ENCODE measurements at regions not wholly inside any gene's neighbourhood (a gene's known extent, or its start where the extent isn't known, plus 50 kb on each side); places are given as distances from the start of the nearest gene placed in this dataset.

DNA sequence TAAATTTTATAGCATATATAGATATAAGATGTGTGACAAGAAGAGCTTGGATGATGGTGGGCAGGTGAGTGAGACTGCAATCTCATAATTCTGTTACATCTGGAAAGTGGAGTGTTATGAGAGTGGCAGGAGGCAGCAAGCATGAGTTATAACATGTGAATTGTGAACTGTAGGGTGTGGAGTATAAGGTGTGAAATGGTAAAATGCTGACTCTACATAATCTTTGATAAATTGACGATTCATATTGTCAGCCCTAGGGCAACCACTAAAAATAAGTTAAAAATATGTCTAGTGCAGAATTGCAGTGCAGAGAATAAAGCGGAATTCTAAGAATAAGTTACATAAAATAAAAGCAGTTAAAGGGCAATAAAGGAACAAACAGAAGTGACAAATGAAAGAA is 74.8 kb upstream of the AKR1E2 start:
- no peak for TF ChIP-seq TEAD4 (IDR thresholded peaks at IDR 0.05)
- TF ChIP-seq FOXM1 (IDR thresholded peaks at IDR 0.05; ENCODE audit: borderline replicate concordance, low read depth), result no peak
- no peak for TF ChIP-seq CREB1 (IDR thresholded peaks at IDR 0.05; ENCODE audit: low read depth)
- no peak for TF ChIP-seq ZBTB7A (IDR thresholded peaks at IDR 0.05; ENCODE audit: low read depth)
- TF ChIP-seq EGR1 (IDR thresholded peaks at IDR 0.05), result no peak
- TF ChIP-seq YY1 (IDR thresholded peaks at IDR 0.05; ENCODE audit: low read depth), result no peak
- TF ChIP-seq EP300 (IDR thresholded peaks at IDR 0.05; ENCODE audit: borderline replicate concordance), result no peak
- TF ChIP-seq, protein P1, sequence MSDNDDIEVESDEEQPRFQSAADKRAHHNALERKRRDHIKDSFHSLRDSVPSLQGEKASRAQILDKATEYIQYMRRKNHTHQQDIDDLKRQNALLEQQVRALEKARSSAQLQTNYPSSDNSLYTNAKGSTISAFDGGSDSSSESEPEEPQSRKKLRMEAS (IDR thresholded peaks at IDR 0.05), result no peak

DNA sequence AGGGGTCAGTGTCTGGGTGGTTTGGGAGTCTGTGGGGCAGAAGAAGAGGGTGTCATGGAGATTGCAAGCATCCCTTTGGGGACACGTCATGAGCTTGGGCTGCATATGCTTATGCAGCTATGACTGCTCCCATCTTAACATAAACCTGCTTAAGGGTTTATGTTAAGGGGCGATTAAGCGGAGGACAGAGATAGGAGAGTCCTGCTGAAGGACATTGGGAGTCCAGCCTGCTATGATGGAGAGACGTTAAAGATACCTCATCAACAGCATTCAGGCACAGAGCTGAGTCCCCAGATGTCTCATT is 76.8 kb upstream of the AKR1E2 start:
- TF ChIP-seq CEBPB (IDR thresholded peaks at IDR 0.05), result no peak
- no peak for TF ChIP-seq TAF1 (IDR thresholded peaks at IDR 0.05; ENCODE audit: low read depth)
- no peak for TF ChIP-seq FOXM1 (IDR thresholded peaks at IDR 0.05; ENCODE audit: borderline replicate concordance, low read depth)
- no peak for TF ChIP-seq YY1 (IDR thresholded peaks at IDR 0.05; ENCODE audit: low read depth)
- TF ChIP-seq EGR1 (IDR thresholded peaks at IDR 0.05), result no peak
- TF ChIP-seq, protein P2, sequence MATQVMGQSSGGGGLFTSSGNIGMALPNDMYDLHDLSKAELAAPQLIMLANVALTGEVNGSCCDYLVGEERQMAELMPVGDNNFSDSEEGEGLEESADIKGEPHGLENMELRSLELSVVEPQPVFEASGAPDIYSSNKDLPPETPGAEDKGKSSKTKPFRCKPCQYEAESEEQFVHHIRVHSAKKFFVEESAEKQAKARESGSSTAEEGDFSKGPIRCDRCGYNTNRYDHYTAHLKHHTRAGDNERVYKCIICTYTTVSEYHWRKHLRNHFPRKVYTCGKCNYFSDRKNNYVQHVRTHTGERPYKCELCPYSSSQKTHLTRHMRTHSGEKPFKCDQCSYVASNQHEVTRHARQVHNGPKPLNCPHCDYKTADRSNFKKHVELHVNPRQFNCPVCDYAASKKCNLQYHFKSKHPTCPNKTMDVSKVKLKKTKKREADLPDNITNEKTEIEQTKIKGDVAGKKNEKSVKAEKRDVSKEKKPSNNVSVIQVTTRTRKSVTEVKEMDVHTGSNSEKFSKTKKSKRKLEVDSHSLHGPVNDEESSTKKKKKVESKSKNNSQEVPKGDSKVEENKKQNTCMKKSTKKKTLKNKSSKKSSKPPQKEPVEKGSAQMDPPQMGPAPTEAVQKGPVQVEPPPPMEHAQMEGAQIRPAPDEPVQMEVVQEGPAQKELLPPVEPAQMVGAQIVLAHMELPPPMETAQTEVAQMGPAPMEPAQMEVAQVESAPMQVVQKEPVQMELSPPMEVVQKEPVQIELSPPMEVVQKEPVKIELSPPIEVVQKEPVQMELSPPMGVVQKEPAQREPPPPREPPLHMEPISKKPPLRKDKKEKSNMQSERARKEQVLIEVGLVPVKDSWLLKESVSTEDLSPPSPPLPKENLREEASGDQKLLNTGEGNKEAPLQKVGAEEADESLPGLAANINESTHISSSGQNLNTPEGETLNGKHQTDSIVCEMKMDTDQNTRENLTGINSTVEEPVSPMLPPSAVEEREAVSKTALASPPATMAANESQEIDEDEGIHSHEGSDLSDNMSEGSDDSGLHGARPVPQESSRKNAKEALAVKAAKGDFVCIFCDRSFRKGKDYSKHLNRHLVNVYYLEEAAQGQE (IDR thresholded peaks at IDR 0.05; ENCODE audit: low read depth), result no peak
- TF ChIP-seq, protein P1 (IDR thresholded peaks at IDR 0.05), result no peak
- TF ChIP-seq NFIC (IDR thresholded peaks at IDR 0.05), result no peak
- TF ChIP-seq EP300 (IDR thresholded peaks at IDR 0.05; ENCODE audit: borderline replicate concordance), result no peak
- TF ChIP-seq, protein P3, sequence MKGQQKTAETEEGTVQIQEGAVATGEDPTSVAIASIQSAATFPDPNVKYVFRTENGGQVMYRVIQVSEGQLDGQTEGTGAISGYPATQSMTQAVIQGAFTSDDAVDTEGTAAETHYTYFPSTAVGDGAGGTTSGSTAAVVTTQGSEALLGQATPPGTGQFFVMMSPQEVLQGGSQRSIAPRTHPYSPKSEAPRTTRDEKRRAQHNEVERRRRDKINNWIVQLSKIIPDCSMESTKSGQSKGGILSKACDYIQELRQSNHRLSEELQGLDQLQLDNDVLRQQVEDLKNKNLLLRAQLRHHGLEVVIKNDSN (IDR thresholded peaks at IDR 0.05), result no peak
- no peak for TF ChIP-seq CREB1 (IDR thresholded peaks at IDR 0.05; ENCODE audit: low read depth)
- no peak for TF ChIP-seq ZBTB7A (IDR thresholded peaks at IDR 0.05; ENCODE audit: low read depth)
- no peak for TF ChIP-seq RAD21 (IDR thresholded peaks at IDR 0.05; ENCODE audit: low read depth)
- no peak for TF ChIP-seq TEAD4 (IDR thresholded peaks at IDR 0.05)

DNA sequence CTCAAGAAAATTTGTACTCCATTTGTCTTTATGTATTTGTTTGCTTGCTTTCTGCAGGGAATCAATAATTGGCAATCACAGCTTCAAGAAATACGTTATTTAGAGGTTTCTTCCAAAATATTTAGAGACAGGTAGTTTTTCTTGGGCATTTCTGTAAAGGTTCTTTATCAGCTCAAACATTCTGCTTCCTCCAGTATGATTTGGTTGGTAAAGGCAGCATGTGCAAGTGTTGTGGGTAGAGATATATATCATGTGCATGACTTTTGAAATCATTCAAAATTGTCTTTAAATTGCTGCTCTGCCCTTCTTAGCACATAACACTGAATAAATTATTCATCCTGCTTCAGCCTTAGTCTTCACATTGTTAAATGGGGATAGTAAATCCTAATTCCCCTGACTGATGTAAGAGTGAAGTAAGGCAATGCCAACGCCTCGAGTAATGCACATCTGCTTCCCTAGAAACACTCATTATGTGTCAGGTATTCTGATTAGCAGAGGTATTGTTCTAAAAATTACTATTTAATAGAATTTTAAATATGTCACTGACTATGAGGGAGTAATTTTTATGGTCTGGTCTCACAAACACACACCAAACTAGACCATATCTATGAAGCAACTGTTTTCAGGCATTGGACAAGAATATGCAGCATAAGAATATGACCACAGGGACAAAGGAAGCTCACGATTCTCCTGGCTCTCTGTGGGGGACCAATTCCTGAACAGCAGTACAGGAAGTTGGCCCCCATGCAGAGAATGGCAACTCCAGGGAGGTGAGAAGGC is 77.3 kb upstream of the AKR1E2 start:
- TF ChIP-seq, protein P2 (IDR thresholded peaks at IDR 0.05; ENCODE audit: low read depth), result no peak

DNA sequence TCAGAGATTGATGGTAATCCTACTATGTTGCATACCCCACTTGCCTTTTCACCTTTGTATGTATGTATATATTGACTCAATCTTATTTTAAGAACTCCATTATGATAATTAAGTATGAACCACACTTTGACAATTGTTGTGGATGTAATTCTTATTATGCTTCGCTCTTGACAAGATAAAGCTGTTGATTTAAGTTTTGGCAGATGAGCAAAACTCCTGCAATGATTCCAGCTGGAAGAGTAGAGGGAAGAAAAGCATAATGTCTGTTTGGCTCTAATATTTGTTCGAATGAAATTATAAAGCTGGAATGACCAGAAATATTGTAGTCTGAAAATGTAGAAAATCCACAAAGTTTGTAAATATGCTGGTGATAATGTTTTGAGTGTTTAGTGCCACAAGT is 83.8 kb upstream of the AKR1E2 start:
- no peak for TF ChIP-seq RAD21 (IDR thresholded peaks at IDR 0.05; ENCODE audit: low read depth)
- TF ChIP-seq, protein P2 (IDR thresholded peaks at IDR 0.05; ENCODE audit: low read depth), result no peak
- TF ChIP-seq TCF12 (IDR thresholded peaks at IDR 0.05; ENCODE audit: low read depth), result no peak
- no peak for TF ChIP-seq TEAD4 (IDR thresholded peaks at IDR 0.05)
- TF ChIP-seq, protein P3 (IDR thresholded peaks at IDR 0.05), result no peak
- TF ChIP-seq EP300 (IDR thresholded peaks at IDR 0.05; ENCODE audit: borderline replicate concordance), result no peak
- TF ChIP-seq CEBPB (IDR thresholded peaks at IDR 0.05), result no peak

DNA sequence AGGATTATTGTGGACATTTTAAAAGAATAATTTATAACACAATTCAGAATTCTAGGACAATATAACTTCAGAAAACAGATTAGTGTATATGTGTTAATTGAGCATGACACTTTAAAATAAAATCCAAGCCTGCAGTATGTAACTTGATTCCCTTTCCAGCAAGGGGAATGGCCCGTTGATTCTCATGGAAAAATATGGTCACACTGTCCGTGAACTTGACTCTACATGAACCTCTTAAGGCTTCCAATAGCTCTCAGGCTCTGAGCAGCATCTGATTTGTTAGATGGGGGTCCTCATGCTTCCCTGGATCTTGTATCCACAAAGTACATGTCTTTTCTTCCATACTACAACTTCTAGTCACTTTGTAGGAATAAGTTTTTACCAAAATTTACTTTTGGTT is 85.5 kb upstream of the AKR1E2 start:
- TF ChIP-seq ZBTB7A (IDR thresholded peaks at IDR 0.05; ENCODE audit: low read depth), result no peak

Data from Ishikawa (cell line).